ENCODE measurements at regions not wholly inside any gene's neighbourhood (a gene's known extent, or its start where the extent isn't known, plus 50 kb on each side); places are given as distances from the start of the nearest gene placed in this dataset.

DNA sequence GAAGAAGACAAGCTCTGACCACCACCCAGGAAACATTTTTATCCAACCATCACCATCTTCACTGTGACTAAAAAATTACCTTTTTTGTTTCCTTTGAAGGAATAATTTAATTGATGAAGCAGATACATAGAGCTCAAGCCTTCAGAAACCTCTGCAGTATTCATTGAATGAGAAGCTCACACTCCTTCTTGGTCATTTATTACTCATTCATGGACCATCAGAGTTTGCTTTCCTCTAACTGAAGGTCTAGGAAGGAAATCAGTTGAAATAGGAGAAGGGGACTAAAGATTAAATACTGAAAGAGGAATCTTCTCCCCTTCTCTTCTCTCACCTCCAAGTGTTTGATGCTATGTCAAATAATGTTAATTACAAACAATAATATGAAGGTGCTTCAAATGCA is 290.6 kb upstream of the KLF3 start:
- Mint-ChIP-seq H3K4me3 (ENCODE audit: unreplicated experiment) (no peak overlapping the region), H3K9me3 (ENCODE audit: unreplicated experiment) (no peaks in the 10 kb centered on the region), H3K36me3 (ENCODE audit: low read depth, unreplicated experiment) (no peaks in the 10 kb centered on the region), H3K27ac (ENCODE audit: unreplicated experiment) (peak overlapping the region; percentile 30), H3K4me1 (ENCODE audit: unreplicated experiment) (peaks cover 14% of the 10 kb centered on the region), H3K27me3 (ENCODE audit: unreplicated experiment) (peaks cover 5% of the 10 kb centered on the region)
- DNase-seq (ENCODE audit: low spot score), result no peak
- TF ChIP-seq, protein P1, sequence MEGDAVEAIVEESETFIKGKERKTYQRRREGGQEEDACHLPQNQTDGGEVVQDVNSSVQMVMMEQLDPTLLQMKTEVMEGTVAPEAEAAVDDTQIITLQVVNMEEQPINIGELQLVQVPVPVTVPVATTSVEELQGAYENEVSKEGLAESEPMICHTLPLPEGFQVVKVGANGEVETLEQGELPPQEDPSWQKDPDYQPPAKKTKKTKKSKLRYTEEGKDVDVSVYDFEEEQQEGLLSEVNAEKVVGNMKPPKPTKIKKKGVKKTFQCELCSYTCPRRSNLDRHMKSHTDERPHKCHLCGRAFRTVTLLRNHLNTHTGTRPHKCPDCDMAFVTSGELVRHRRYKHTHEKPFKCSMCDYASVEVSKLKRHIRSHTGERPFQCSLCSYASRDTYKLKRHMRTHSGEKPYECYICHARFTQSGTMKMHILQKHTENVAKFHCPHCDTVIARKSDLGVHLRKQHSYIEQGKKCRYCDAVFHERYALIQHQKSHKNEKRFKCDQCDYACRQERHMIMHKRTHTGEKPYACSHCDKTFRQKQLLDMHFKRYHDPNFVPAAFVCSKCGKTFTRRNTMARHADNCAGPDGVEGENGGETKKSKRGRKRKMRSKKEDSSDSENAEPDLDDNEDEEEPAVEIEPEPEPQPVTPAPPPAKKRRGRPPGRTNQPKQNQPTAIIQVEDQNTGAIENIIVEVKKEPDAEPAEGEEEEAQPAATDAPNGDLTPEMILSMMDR (IDR thresholded peaks at IDR 0.05; ENCODE audit: unreplicated experiment), result no peak

DNA sequence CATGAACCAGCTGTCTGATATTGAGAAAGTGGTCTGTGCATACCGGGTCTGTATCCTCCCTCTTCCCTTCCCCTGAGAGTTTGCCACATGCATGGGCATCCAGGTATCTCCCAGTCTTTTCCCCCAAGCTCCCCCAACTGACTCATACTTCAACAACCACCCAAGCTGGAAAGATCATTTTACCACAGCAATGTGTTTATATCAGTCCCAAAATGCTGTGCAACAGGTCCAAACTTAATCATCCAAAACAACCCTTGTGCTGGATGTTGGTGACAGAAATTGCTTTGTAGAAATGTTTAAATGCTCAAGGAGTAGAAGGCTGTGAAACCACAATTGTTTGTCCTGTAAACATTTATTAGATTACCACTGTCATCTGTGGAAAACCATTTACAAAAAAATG is 286.8 kb upstream of the KLF3 start:
- no peak overlapping the region for H3K27ac Mint-ChIP-seq (ENCODE audit: unreplicated experiment)
- H3K9me3 Mint-ChIP-seq (ENCODE audit: unreplicated experiment), result no peaks in the 10 kb centered on the region
- H3K4me3 Mint-ChIP-seq (ENCODE audit: unreplicated experiment), result no peak overlapping the region
- peaks cover 2% of the 10 kb centered on the region for H3K27me3 Mint-ChIP-seq (ENCODE audit: unreplicated experiment)
- TF ChIP-seq, protein P1 (IDR thresholded peaks at IDR 0.05; ENCODE audit: unreplicated experiment), result no peak
- H3K4me1 Mint-ChIP-seq (ENCODE audit: unreplicated experiment), result peaks cover 11% of the 10 kb centered on the region
- H3K36me3 Mint-ChIP-seq (ENCODE audit: low read depth, unreplicated experiment), result no peaks in the 10 kb centered on the region
- no peak for DNase-seq (ENCODE audit: low spot score)

DNA sequence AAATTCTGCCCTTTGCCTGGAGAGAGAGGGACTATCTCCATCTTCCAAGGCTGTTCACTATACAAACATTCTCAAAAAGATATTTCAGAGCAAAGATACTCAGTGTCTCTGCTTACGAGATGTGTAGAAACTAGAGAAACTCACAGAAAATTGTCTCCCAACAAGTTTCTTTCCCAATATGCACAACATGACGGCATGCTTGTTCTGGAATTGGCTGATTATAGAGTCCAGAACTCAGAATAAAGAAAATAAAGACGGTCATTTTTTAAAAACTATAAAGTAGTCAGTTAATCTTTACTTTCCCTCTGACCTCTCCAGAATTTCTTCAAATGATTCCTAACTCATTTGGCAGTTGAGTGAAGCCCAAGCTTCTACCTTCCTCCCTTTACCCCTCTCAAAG is 285.5 kb upstream of the KLF3 start:
- no peaks in the 10 kb centered on the region for H3K36me3 Mint-ChIP-seq (ENCODE audit: low read depth, unreplicated experiment)
- H3K4me3 Mint-ChIP-seq (ENCODE audit: unreplicated experiment), result no peak overlapping the region

DNA sequence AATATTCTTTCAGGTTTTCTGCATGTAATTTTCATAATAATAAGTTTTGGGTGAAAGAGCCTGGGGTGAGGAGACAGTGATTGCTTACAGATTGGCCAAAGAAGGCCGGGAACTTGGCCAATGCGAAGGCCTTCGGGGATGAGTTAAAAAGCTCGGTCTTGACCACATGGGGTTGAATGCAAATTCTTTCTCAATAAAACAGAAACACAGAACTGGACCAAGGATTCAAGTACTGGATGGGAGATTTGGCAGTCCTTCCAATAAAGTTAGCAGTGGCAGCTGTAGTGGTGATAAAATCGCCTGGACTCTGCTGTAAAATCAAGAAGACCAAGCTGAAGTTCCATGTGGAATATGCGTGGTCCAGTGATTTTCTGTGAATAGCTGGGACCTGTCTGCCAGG is 282.2 kb upstream of the KLF3 start:
- H3K36me3 Mint-ChIP-seq (ENCODE audit: low read depth, unreplicated experiment), result no peaks in the 10 kb centered on the region
- H3K4me1 Mint-ChIP-seq (ENCODE audit: unreplicated experiment), result no peaks in the 10 kb centered on the region
- no peaks in the 10 kb centered on the region for H3K9me3 Mint-ChIP-seq (ENCODE audit: unreplicated experiment)
- peaks cover 2% of the 10 kb centered on the region for H3K27me3 Mint-ChIP-seq (ENCODE audit: unreplicated experiment)
- DNase-seq (ENCODE audit: low spot score), result no peak
- no peak overlapping the region for H3K27ac Mint-ChIP-seq (ENCODE audit: unreplicated experiment)
- H3K4me3 Mint-ChIP-seq (ENCODE audit: unreplicated experiment), result no peak overlapping the region
- TF ChIP-seq, protein P1 (IDR thresholded peaks at IDR 0.05; ENCODE audit: unreplicated experiment), result no peak

More for the DNA sequence above, 285.5 kb upstream of the KLF3 start:
- Mint-ChIP-seq H3K27me3 (ENCODE audit: unreplicated experiment) (peaks cover 2% of the 10 kb centered on the region), H3K4me1 (ENCODE audit: unreplicated experiment) (peaks cover 4% of the 10 kb centered on the region), H3K27ac (ENCODE audit: unreplicated experiment) (no peak overlapping the region), H3K9me3 (ENCODE audit: unreplicated experiment) (no peaks in the 10 kb centered on the region)
- TF ChIP-seq, protein P1 (IDR thresholded peaks at IDR 0.05; ENCODE audit: unreplicated experiment), result no peak
- DNase-seq (ENCODE audit: low spot score), result no peak

DNA sequence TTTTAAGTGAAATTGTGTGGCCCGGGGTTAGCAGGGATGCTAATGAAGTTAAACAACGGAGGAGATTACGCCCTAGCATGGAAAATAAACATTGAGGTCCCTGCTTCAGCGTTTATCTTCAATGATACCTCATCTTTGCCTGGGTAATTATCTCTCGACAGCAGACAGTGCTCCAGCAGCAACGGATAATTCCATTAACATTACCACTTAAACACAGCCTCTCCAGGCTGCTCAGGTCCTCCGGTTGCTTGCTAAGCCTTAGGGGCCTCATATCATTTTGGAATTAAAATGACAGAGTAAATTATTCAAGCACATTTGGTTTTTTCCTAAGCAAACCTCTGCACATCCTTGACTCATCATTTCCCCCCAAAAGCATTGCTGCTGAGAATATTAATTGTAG is 281.5 kb upstream of the KLF3 start:
- TF ChIP-seq, protein P1 (IDR thresholded peaks at IDR 0.05; ENCODE audit: unreplicated experiment), result no peak
- DNase-seq (ENCODE audit: low spot score), result no peak

More for the DNA sequence above, 281.5 kb upstream of the KLF3 start:
- H3K9me3 Mint-ChIP-seq (ENCODE audit: unreplicated experiment), result no peaks in the 10 kb centered on the region
- H3K4me1 Mint-ChIP-seq (ENCODE audit: unreplicated experiment), result no peaks in the 10 kb centered on the region
- H3K4me3 Mint-ChIP-seq (ENCODE audit: unreplicated experiment), result no peak overlapping the region
- H3K27ac Mint-ChIP-seq (ENCODE audit: unreplicated experiment), result no peak overlapping the region
- H3K27me3 Mint-ChIP-seq (ENCODE audit: unreplicated experiment), result peaks cover under 1% of the 10 kb centered on the region
- no peaks in the 10 kb centered on the region for H3K36me3 Mint-ChIP-seq (ENCODE audit: low read depth, unreplicated experiment)
